IMR-90 (cell line): ENCODE measurements at regions not wholly inside any gene's neighbourhood (a gene's known extent, or its start where the extent isn't known, plus 50 kb on each side); places are given as distances from the start of the nearest gene placed in this dataset.

Experiments
- ATAC-seq: fragments of 200-7000 bp; cut with Tn5 transposase; 2 replicates; pipeline ENCODE4 v1.9.1; 2020; ENCODE audit warnings: low read depth, mild to moderate bottlenecking, moderate library complexity
- BruUV-seq: library from RNA; stranded (reverse); fragments of 400-500 nt; replicated peaks from 2 replicates; lab custom pipeline; 2021; lab: Mats Ljungman, UMichigan
- CTCF ChIA-PET: fragments of 300-600 bp; formaldehyde crosslinking; extraction: SDS; loops from one replicate; lab custom pipeline; 2021; ENCODE audit warnings: antibody characterized with exemption; lab: Yijun Ruan, JAX
- POLR2A ChIA-PET: fragments of 300-600 bp; sonication (Branson Sonifier 250); formaldehyde crosslinking; loops from one replicate; lab custom pipeline; 2022; ENCODE audit warnings: antibody characterized with exemption; ENCODE audit not compliant: unreplicated experiment; lab: Charles Lee
- DNase-seq: peaks from one replicate; pipeline ENCODE4 v3.0.0; 2013
- H2AFZ ChIP-seq: replicated peaks from 2 replicates; pipeline ENCODE3; 2013; ENCODE audit warnings: low read length, mild to moderate bottlenecking; ENCODE audit not compliant: poor library complexity
- H2AK5ac ChIP-seq: 2 replicates; pipeline ENCODE4 v1.6.1; 2013; ENCODE audit warnings: low read depth, low read length, inconsistent platforms
- H2AK9ac ChIP-seq: replicated peaks from 2 replicates; pipeline ENCODE3; 2013; ENCODE audit warnings: mild to moderate bottlenecking, low read depth, low read length, moderate library complexity; ENCODE audit not compliant: poor library complexity
- H2BK120ac ChIP-seq: 2 replicates; pipeline ENCODE4 v1.6.1; 2013; ENCODE audit warnings: low read depth, low read length, inconsistent platforms
- H2BK15ac ChIP-seq: 3 replicates; pipeline ENCODE4 v1.6.1; 2013; ENCODE audit warnings: low read depth, low read length, inconsistent platforms
- H2BK20ac ChIP-seq: 2 replicates; pipeline ENCODE4 v1.6.1; 2013; ENCODE audit warnings: low read depth, mild to moderate bottlenecking, inconsistent platforms, low read length, moderate library complexity
- H2BK5ac ChIP-seq: 2 replicates; pipeline ENCODE4 v1.6.1; 2013; ENCODE audit warnings: mild to moderate bottlenecking, low read depth, low read length, inconsistent platforms; ENCODE audit not compliant: poor library complexity, severe bottlenecking
- H3K14ac ChIP-seq: replicated peaks from 2 replicates; pipeline ENCODE4 v1.6.1; 2013; ENCODE audit warnings: low read depth, low read length, inconsistent platforms
- H3K18ac ChIP-seq: 2 replicates; pipeline ENCODE4 v1.6.1; 2013; ENCODE audit warnings: low read depth, low read length, control low read depth
- H3K23ac ChIP-seq: 2 replicates; pipeline ENCODE4 v1.6.1; 2013; ENCODE audit warnings: low read depth, low read length, inconsistent platforms
- H3K27ac ChIP-seq: 2 replicates; pipeline ENCODE4 v1.5.1; 2013; ENCODE audit warnings: mild to moderate bottlenecking, control low read depth, low read length; ENCODE audit not compliant: insufficient read depth
- H3K27me3 ChIP-seq: 2 replicates; pipeline ENCODE4 v1.6.1; 2013; ENCODE audit warnings: low read length; ENCODE audit not compliant: control insufficient read depth, insufficient read depth
- H3K36me3 ChIP-seq: 2 replicates; pipeline ENCODE4 v1.6.1; 2013; ENCODE audit warnings: low read length, mixed read lengths; ENCODE audit not compliant: control insufficient read depth, insufficient read depth
- H3K4ac ChIP-seq: 2 replicates; pipeline ENCODE4 v1.6.1; 2013; ENCODE audit warnings: low read depth, low read length, inconsistent platforms
- H3K4me1 ChIP-seq: 2 replicates; pipeline ENCODE4 v1.6.1; 2013; ENCODE audit warnings: low read length, mixed read lengths; ENCODE audit not compliant: control insufficient read depth, insufficient read depth
- H3K4me2 ChIP-seq: 2 replicates; pipeline ENCODE4 v1.6.1; 2013; ENCODE audit warnings: low read depth, mild to moderate bottlenecking, control low read depth, low read length, moderate library complexity
- H3K4me3 ChIP-seq: 2 replicates; pipeline ENCODE4 v1.5.1; 2013; ENCODE audit warnings: low read depth, mild to moderate bottlenecking, control low read depth, low read length, moderate library complexity; ENCODE audit not compliant: insufficient read depth
- H3K56ac ChIP-seq: 2 replicates; pipeline ENCODE4 v1.6.1; 2013; ENCODE audit warnings: low read length, inconsistent platforms; ENCODE audit not compliant: insufficient read depth; ENCODE audit errors: extremely low read depth
- H3K79me1 ChIP-seq, 2 experiments: 2 replicates each; pipeline ENCODE4 v1.6.1; 2013; ENCODE audit warnings: low read length in 2 of 2, inconsistent platforms in 1 of 2, low read depth in 1 of 2
- H3K9ac ChIP-seq: 2 replicates; pipeline ENCODE4 v1.6.1; 2013; ENCODE audit warnings: low read depth, low read length, control low read depth
- H3K9me1 ChIP-seq: 2 replicates; pipeline ENCODE4 v1.6.1; 2013; ENCODE audit warnings: low read length, inconsistent platforms; ENCODE audit not compliant: insufficient read depth
- H3K9me3 ChIP-seq: 2 replicates; pipeline ENCODE4 v1.6.1; 2013; ENCODE audit warnings: low read length; ENCODE audit not compliant: control insufficient read depth, insufficient read depth
- H4K20me1 ChIP-seq: 2 replicates; pipeline ENCODE4 v1.6.1; 2013; ENCODE audit warnings: low read length, inconsistent platforms; ENCODE audit not compliant: insufficient read depth
- H4K5ac ChIP-seq: 2 replicates; pipeline ENCODE4 v1.6.1; 2013; ENCODE audit warnings: mild to moderate bottlenecking, low read depth, low read length, control low read depth
- H4K8ac ChIP-seq, 2 experiments: 2 replicates each; pipeline ENCODE4 v1.6.1; 2013; ENCODE audit warnings: low read depth in 2 of 2, low read length in 2 of 2, control low read depth in 1 of 2, inconsistent platforms in 1 of 2
- H4K91ac ChIP-seq: 2 replicates; pipeline ENCODE4 v1.6.1; 2013; ENCODE audit warnings: low read depth, low read length, inconsistent platforms; ENCODE audit not compliant: insufficient read depth
- BHLHE40 ChIP-seq: fragments of 150-350 bp; IDR thresholded peaks from 2 replicates; pipeline ENCODE4 v1.6.1; 2016; ENCODE audit warnings: mild to moderate bottlenecking, low read depth, low read length
- CEBPB ChIP-seq: IDR thresholded peaks from 2 replicates; pipeline ENCODE4 v1.6.1; 2012; ENCODE audit warnings: low read depth, low read length, improper control_type of control experiment
- MXI1 ChIP-seq: IDR thresholded peaks from 2 replicates; pipeline ENCODE4 v1.6.1; 2012; ENCODE audit warnings: low read depth, mild to moderate bottlenecking, low read length, moderate library complexity, borderline replicate concordance
- WGBS, 2 experiments: methylation state at CpG; one replicate each; pipeline versions ENCODE4 v1.1.5 to v1.1.7; 2013; ENCODE audit warnings: missing lambda C conversion rate in 2 of 2; ENCODE audit not compliant: insufficient read length in 1 of 2; ENCODE audit errors: extremely low coverage in 2 of 2; 5-methylcytosine and 5-hydroxymethylcytosine counted together
- dilution Hi-C: fragments of 300-500 bp; cut with HindIII; formaldehyde crosslinking; loops from one replicate; pipeline ENCODE4 v1.14.3; 2018; ENCODE audit warnings: low sequenced_read_pairs; ENCODE audit not compliant: unreplicated experiment
- in situ Hi-C: fragments of 300-500 bp; cut with MboI; formaldehyde crosslinking; loops from 3 replicates; pipeline ENCODE4 v1.14.3; 2019; ENCODE audit warnings: low sequenced_read_pairs, inconsistent platforms, mixed read lengths
- intact Hi-C: fragments of 100-400 bp; cut with micrococcal nuclease; formaldehyde crosslinking; loops from 2 replicates; pipeline ENCODE4 v1.10.0; 2022

DNA sequence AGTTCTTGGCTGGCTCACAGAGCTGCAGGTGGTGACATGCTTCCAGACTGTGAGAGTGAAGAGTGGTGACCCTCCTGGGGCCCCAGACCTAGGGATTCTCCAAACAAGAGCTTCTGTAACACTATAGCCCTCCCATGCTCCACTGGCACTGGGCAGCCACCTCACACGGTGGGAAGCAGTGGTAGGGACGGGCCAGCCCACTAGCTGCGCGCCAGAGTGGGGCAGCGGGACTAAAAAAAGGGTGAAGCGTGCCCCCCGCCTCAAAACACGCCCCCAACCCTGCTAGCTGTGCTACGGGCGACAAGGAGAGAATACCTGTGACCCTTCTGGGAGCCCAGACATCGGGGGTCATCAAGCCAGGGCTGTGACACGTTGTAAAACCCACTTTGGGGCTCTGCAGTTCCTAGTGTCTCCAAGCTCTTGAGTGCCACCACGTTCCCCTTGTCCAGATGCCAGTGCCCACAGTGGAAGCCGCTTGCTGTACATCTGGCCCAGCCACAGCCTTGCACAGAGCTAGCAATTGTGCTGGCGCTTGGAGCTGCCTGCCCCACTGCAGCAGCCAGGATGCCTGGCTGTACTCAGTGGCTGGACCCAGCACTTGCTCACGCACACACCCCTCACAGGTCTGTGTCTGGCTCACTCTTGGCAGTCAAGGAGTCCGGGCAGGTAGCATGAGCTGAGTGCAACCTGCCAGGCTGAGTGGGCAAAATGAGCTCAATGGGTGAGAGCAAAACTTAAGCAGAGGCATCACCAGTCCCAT lies 100.0 kb downstream of the DCAF12L2 start:
- in situ Hi-C loops (no loop called here), intact Hi-C loops (no loop called here), dilution Hi-C loops (no loop called here)
- no peak overlapping the region for H2BK120ac ChIP-seq
- no peak overlapping the region for H4K8ac ChIP-seq
- H2BK5ac ChIP-seq = no peak overlapping the region
- H4K91ac ChIP-seq = no peak overlapping the region
- H3K4ac ChIP-seq = no peak overlapping the region
- no peak overlapping the region for H2AK5ac ChIP-seq
- no peak overlapping the region for H3K9ac ChIP-seq
- no peak overlapping the region for H2AK9ac ChIP-seq
- CTCF ChIA-PET = no interaction called here
- no peak overlapping the region for H3K4me2 ChIP-seq
- no TSS peak for BruUV-seq
- peaks cover 2% of the 10 kb centered on the region; the same call in 1 of the 2 replicates for H3K9me3 ChIP-seq
- no peak overlapping the region for H3K27ac ChIP-seq
- no peaks in the 10 kb centered on the region for H3K27me3 ChIP-seq
- no peaks in the 10 kb centered on the region for H4K20me1 ChIP-seq
- H3K14ac ChIP-seq = no peak overlapping the region
- no peak for ATAC-seq
- WGBS, 2 experiments = 59% methylated on average over 5 of the region's 17 CpGs; no CpG with 5 or more reads in 1 of the 2 experiments
- TF ChIP-seq CEBPB = no peak
- no peak for TF ChIP-seq MXI1
- no peak for TF ChIP-seq BHLHE40
- no peaks in the 10 kb centered on the region for H3K79me1 ChIP-seq
- no peak overlapping the region for H2BK20ac ChIP-seq
- no peak overlapping the region for H2BK15ac ChIP-seq
- no peak for DNase-seq
- no peak overlapping the region for H3K4me3 ChIP-seq
- H2AFZ ChIP-seq = no peak overlapping the region
- no peak overlapping the region for H3K56ac ChIP-seq
- no peak overlapping the region for H3K18ac ChIP-seq
- POLR2A ChIA-PET = no interaction called here
- H3K4me1 ChIP-seq = no peaks in the 10 kb centered on the region
- H3K9me1 ChIP-seq = no peaks in the 10 kb centered on the region
- H3K23ac ChIP-seq = no peak overlapping the region
- no peak overlapping the region for H4K5ac ChIP-seq
- no peaks in the 10 kb centered on the region for H3K36me3 ChIP-seq
